ENCODE measurements at regions not wholly inside any gene's neighbourhood (a gene's known extent, or its start where the extent isn't known, plus 50 kb on each side); places are given as distances from the start of the nearest gene placed in this dataset.

DNA sequence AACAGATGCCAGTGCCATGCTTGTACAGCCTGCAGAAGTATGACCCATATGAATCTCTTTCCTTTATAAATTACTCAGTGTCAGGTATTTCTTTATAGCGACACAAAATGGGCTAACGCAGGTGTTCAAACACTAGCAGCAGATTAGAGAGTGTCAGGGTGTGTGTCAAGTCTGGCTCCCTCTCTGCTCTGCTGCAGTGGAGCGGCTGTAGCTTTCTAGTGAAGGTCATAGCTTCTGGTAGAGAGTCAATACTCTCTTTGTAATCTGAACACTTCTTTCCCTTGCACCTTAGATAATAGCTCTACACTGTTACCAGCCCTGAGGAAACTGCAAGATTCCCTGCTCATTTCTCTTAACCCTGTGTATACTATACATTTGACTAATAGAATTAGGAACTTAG lies 483.2 kb upstream of the TGFBR2 start:
- no peak for DNase-seq

DNA sequence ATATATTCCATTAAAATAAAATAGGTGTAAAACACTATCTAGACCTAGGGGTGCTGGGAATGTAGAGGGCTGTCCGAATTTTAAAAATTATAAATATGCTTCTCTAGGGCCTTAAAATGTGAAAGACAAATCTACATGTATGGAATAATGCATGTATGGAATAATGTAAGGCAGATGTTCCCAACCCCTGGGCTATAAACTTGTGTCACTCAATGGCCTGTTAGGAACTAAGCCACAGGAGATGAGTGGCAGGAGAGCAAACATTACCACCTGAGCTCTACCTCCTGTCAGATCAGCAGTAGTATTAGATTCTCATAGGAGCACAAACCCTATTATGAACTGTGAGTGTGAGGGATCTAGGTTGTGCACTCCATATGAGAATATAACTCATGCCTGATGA lies 482.6 kb upstream of the TGFBR2 start:
- DNase-seq, result no peak

DNA sequence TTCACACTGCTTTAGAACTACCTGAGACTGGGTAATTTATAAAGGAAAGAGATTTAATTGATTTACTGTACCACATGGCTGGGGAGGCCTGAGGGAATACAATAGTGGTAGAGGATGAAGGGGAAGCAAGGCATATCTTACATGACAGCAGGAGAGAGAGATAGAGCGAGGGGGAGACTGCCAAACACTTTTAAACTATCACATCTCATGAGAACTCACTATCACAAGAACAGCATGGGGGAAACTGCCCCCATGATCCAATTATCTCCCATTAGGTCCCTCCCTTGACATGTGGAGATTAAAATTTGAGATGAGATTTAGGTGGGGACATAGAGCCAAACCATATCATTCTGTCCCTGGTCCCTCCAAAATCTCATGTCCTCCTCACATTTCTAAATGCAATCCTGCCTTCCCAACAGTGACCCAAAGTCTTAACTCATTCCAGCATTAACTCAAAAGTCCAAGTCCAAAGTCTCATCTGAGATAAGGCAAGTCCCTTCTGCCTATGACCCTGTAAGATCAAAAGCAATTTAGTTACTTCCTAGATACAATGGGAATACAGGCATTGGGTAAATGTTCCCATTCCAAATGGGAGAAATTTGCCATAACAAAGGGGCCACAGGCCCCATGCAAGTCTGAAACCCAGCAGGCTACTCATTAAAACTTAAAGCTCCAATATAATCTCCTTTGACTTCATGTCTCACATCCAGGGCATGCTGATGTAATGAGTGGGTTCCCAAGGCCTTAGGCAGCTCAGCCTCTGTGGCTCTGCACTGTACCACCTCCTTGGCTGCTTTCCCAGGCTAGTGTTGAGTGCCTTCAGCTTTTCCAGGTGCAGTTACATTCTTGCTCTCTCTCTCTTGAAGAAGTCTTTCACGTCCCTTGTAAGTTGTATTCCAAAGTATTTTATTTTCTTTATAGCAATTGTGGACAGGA lies 481.7 kb upstream of the TGFBR2 start:
- DNase-seq, result no peak

DNA sequence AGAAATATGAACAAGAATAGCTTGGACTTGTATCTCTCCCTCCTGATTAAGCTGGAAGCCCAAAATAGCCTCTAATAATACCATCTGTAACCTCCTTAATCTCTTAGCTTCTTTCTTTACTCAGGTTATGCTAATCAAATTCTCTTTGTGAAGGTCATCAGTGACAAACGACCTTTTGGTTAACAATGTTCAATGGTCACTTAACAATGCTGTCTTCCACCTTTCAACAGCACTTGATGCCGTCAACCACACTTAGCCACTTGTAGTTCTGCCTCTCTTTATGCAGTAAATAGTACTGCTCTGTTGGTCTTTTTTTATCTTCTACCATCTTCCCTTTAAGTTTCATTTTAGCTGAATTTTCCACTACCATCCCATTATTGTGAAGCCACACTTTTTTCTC lies 476.6 kb upstream of the TGFBR2 start:
- no peak for DNase-seq

DNA sequence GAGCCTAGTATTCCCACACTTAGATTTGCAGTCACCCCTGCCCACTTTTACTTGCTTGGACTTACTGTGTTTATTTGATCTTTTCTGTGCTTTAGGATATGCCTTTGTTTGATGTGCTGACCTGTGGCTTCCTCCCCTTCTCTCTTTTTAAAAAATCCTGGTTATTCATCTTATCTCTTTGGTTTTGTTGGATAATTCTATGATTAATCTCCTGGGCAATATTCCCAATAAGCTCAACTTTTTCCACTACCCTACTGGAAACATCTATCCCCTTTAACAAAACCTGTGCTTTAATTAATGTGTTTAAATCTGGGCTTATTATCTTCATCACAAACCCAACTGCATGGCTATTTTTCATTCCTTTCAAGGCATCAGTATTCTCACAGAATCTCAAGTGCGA lies 476.0 kb upstream of the TGFBR2 start:
- no peak for DNase-seq

DNA sequence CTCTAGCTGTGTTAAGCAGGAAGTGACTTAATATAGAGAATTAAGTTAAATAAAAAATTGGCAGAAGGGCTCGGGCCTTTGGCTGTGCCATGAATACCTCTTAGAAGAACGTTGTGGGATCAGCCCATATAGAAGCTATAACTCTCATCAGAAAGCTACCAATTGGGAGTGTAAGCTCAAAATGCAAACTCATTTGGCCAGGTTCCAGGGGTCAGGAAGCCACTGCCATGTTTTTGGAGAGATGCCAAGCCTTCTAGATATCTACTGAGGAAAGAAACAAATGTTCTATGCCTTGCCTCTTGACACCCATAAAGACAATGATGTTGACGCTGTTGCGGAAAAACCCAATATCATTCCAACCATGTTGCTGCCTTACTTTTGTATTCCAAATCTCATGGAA lies 475.2 kb upstream of the TGFBR2 start:
- DNase-seq, result no peak

DNA sequence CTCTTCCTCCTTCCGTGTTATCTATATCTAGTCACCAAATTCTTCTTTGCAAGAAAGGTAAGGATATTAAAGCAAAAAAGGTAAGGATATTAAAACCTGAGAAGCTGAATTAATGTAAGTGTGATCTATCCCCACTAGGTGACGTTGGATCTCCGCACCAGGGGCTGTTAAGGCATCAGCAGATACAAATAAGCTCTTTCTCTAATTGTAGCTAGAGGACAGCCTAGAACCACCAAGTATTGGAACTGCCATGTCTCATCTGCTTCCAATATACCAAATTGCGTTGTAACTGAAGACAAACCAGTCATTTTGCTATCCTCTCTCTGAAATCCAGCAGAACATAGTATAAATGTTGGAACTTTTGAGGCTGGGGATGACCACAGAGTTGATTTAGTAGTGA lies 471.2 kb upstream of the TGFBR2 start:
- DNase-seq, result no peak

DNA sequence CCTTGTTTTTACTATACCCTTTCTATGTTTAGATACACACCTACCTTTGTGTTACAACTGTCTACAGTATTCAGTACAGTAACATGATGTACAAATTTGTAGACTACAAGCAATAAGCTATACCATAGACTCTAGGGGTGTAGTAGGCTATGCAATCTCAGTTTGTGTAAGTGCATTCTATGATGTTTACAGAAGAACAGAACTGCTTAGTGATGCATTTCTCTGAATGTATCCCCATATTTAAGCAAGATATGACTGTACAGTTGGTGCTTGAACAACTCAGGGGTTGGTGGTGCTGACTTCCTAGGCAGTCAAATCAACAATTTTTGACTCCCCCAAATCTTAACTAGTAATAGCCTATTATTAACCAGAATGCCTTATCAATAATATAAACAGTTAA lies 467.1 kb upstream of the TGFBR2 start:
- no peak for DNase-seq

DNA sequence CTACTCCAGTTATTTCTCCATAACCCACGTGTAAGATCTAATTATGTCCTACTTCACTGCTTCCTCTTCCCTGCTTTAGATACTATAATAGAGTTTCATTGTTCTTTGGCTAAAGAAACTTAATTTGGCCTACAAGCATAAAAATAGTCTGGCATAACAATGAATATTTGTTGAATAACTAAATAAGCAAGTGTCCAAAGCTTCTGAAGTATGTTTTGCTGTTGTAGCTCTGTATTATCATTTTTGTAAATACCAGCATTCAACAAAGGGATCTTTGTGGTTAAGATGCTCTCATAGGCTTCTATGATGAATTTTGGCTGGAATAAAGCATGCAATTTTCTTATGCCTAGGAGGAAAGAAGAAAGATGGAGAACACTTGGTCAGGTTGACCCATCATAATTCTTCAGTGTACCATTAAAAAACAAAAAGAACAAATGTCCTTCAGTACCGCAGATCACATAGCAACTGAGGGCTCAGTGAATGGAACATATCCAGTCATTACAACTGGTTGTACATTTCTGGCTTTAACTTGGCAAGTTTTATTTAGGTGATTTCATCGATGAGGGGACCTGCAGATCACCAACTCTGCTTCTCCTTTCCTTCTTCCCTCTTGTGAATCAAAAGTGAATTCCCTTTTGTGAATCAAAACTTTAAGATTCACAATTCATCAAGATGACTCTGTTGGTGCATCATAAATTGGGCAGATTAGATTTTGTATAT lies 465.9 kb upstream of the TGFBR2 start:
- no peak for DNase-seq

DNA sequence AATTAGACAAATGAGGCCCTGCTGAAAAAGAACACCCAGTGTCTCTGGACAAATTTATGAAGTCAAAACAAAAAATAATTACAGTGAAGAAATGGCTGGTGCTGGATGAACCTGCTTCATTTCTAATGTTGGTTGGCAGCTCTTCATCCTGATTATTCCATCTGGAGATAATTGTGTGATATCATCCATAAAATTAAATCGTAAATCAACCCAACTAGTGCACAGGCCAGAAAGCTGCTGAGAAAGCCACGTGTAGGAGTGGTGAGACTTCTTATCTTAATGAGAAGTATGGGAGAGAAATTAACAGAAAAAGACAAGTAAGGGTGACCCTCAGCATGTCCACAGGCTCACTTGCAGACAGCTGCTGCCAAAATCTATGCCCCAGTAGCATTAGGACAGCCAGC lies 465.2 kb upstream of the TGFBR2 start:
- DNase-seq, result no peak

DNA sequence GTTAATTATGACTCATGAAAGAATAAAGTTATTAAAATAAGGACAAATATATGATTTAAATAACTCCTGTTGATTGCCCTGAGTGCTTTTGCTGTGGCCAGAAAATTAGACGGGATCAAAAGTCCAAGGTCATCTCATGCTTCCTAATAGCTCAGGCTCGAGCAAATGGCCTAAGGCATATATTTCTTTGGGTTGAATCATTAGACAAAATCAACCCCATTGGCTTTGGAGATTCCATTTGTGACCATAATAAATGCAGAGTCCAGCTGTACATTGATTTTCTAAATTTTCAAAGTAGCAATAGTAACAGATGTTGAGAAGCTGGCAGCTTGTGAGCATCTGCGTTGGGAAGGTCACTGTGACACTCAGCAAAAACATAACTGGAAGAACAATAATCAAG lies 464.5 kb upstream of the TGFBR2 start:
- DNase-seq, result no peak

DNA sequence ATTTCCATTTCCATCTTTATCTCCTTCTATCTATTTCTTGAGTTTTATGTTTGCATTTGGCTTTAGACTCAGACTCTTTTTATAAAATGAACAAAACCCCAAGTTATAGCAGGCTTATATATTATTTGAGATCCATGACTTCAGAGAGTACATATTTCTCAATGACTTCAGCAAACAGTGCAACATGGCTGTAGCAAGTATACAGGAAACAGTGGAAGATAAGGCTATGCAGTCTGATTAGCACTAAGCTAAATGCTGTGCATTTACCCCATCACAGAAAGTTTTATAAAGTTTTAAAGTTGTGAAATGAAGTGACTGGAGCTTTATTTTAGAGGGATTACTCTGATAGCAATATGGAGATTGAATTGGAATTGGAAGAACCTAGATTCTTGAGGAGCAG lies 463.5 kb upstream of the TGFBR2 start:
- no peak for DNase-seq

DNA sequence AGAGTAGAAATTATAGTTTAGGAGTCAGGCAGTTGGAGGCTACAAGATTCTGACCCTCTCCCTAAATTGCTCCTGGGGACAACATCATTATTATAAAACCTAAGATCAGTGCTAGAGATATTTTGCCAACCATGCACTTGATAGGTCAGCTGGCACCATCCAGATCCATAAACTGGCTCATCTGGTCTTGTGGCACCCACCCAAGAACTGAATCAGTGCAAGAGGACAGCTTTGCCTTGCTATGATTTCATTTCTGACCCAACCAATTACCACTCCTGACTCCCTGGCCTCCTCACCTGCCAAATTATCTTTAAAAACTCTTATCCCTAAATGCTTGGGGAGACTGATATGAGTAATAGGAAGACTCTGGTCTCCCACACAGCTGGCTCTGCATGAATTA lies 461.1 kb upstream of the TGFBR2 start:
- no peak for DNase-seq

DNA sequence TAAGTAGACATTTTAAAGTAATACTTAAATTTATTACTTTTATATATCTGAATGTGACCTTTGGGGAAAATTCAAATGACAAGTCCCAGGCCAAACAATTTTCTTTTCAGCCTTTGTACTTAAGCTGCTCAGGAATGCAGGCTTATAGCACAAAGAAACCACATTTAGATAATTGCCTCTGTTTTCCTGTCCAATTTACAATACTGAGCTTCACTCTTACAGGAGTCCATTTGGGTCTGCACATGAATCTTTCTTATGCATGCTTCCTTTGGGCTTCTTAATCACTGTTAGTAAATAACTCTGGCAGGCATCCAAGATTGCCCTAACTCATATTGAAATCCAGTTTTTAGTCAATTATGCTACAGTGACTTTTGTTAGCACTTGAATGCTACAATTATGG lies 459.4 kb upstream of the TGFBR2 start:
- DNase-seq, result no peak

DNA sequence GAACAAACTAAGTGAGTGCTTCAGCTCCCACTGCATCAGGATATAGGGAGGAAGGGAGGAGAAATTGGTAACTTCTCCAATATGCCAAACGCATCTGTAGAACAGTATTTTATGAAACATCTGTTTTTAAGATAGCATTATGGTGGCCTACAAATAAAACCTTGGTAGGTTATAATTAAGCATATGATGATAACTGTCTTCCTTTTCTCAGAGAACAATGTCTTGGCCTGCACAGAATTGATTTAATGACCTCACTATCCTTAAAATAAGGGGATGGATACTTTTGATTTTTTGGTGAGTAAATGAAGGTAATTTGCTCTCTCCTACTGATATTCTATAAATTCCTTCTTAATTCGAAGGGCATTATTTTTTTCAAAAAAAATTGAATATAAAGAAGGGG lies 451.5 kb upstream of the TGFBR2 start:
- DNase-seq, result no peak

DNA sequence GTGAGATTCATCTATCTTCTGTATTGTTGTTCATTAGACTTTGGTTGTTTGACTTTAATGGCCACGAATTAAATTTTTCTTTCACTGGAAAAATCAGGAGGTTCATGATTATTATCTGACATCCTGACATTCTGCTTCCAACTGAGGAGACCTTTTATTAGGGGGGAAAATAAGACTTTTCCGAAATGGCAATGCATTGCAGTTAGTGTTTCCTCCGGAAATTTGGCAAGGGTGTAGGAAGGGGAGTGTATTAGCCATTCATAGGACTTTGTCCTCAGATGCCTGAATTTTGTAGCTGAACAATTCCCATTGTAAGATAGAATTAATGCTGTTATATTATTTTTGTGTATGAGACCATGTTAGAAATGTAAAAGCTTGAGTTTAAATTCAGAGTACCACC lies 450.6 kb upstream of the TGFBR2 start:
- no peak for DNase-seq

DNA sequence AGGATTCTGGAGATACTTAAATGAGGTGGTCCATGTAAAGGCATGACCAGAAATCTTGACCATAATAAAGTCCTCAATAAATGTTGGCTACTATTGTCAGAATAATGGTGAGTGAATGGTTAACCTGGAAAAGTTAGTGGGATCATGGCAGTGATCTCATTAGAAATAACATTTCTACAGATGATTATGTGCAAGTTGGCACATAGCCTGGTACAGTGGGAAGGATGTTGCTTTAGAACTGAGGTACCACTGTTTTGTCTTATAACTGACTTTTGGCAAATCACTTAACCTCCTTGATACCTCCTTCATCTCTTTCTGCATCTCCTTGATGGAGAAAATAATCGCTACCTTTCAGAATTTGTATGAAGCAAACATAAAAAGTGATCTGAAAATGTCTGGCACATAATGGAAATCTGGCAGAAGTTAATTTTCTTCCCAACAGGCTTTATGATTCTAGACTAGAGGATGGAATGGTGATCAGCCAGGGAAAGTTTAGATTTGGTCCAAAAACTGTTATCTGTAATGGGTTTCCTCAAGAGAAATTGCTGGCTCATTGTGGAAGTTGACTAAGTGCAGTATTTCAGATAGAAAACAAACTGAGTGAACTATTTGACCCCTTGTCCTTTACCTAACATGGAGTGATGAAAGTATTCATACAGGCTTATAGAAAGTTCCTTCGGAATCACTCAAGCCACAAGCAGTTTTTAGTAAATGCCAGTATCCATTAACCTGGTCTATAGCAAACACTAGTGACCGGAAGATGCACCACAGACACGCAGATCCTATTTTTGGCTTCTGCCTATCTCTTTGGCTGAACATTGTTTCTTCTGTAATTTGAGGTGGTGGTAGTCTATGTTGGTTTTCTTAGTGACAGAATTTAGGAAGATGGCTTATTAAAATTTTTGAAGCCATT lies 449.6 kb upstream of the TGFBR2 start:
- DNase-seq, result no peak

DNA sequence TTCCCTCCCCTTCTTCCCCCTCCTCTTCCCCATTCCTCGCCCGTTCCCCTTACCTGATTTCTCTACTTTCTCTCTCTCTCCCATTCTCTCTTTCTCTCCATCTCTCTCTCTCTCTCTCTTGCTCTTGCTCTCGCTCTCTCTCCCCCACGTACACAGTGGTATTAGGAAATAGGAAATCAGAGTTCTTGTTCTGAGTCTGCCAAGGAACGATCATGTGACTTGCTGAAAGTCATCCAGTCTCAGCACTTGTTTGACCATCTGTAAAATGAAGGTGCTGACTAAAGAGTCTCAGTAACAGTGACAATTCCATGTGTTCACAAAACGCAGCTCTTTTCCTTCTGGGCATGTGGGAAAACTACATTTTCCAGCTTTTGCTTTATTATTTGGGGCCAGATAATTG lies 445.0 kb upstream of the TGFBR2 start:
- DNase-seq, result no peak

DNA sequence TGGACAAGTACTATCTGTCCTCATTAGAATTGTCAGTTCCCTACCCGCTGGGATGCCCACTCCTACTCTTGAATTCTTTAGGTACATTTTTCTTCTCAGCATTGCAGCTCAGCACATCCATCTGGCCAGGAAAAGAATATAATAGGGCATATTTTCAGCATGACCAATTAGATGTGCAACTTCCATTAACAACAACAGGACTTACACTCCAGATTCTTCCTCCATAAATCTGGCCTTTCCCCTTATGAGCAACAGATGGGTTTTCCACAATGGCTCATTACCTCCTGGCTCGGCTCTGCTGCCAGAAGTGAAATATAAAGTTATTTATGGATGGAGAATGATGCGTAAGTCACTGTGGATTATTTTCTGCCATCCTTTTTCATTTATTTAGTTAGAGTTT lies 443.8 kb upstream of the TGFBR2 start:
- DNase-seq, result no peak

DNA sequence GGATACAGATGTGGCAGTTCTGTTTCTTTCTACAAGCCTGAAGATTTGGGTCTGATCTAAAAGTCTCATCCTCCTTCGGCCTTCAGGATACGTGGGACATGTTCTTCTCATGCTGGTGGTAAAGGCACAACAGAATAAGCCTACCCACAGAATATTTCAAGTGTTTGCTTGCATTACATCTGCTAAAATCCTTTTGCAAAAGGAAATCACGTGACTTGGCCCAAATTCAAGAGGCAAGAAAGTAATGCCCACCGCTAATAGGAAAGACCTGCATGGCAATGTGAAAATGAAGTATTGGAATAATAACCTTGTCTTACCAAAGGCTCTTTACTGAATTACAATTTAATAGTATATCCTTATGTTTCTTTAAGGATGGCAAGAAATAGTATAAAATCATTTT lies 439.9 kb upstream of the TGFBR2 start:
- DNase-seq, result no peak

DNA sequence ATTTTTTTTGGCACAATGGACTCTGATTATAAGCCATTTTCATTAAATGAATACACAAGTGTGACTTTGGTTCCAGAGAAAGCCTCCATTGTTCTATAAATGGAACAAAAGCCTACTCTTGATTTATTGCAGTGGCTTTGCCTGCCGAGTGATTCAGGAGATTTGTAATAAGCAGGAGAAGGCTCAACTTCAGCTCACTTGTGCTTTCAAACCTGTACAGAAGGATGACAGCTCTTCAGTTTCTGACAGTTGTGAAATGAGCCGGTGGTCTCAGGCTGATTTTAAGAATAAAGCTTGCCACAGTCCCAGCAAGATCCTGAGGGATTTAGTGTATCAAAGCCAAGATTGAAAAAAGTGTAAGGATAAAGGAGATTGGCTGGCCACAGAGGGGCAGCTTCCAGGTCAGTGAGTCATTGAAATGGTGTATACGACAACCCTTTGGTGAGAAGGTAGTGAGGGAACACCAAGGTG lies 438.8 kb upstream of the TGFBR2 start:
- DNase-seq, result no peak

DNA sequence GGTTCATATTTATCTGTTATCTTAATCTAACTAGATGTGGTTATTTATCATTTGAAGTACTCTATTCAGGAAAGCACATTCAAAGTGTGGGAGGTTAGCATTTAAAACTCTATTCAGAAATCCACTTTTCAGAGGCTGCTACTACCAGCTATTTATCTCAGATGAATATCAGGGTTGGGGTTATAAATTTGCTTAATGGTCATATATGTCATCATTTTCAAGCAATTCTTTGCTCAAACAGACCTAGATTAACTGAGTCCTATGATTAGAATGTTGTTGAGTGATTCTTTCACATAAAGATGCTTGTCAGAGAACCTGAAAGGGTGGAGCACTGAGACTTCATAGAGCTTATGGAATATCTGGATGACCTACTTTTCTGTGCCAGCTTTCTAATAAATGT lies 436.9 kb upstream of the TGFBR2 start:
- no peak for DNase-seq

All from central memory CD4-positive, alpha-beta T cell (primary cell).